Prostate gland (tissue), 2 donors: ENCODE measurements at regions not wholly inside any gene's neighbourhood (a gene's known extent, or its start where the extent isn't known, plus 50 kb on each side); places are given as distances from the start of the nearest gene placed in this dataset.

Experiments
- CTCF ChIP-seq, 4 experiments: fragments of 200-600 bp in 2 of 4; fragments of 450-650 bp in 2 of 4; sonication (generic) in 2 of 4; IDR thresholded peaks; 1 replicate in 3 of 4; 2 replicates in 1 of 4; pipeline ENCODE4 v1.5.1; 2016 to 2019; ENCODE audit warnings: antibody characterized with exemption in 4 of 4, mild to moderate bottlenecking in 2 of 4, moderate library complexity in 2 of 4
- POLR2A ChIP-seq: fragments of 450-650 bp; IDR thresholded peaks from one replicate; pipeline ENCODE4 v1.6.1; 2016; ENCODE audit warnings: antibody characterized with exemption, mild to moderate bottlenecking

GRCh38 chr22:47282851-47283250 is 520.4 kb downstream of the TBC1D22A start:
- TF ChIP-seq POLR2A: no peak
- TF ChIP-seq CTCF (IDR thresholded peaks at IDR 0.05): no peak
